ENCODE measurements at regions not wholly inside any gene's neighbourhood (a gene's known extent, or its start where the extent isn't known, plus 50 kb on each side); places are given as distances from the start of the nearest gene placed in this dataset.

- TF ChIP-seq POLR2A (IDR thresholded peaks at IDR 0.05) (no peak), CTCF (IDR thresholded peaks at IDR 0.05) (no peak)
- Histone ChIP-seq H3K36me3 (ENCODE audit: low read depth, missing control alignments) (no peaks in the 10 kb centered on the region), H3K27ac (no peak overlapping the region), H3K4me3 (no peak overlapping the region), H3K27me3 (no peaks in the 10 kb centered on the region), H3K9me3 (no peaks in the 10 kb centered on the region), H3K4me1 (no peaks in the 10 kb centered on the region)
- DNase-seq = no peak
- intact Hi-C loops (cut with DNase I; ENCODE audit: low total_unique reads) = no loop called here
- 30 to 38% methylated on average over 15 of the region's 15 CpGs for WGBS, 2 donors
Observed at GRCh38 chr4:24103434-24104157, 213.7 kb upstream of the PPARGC1A start.

- no peak for DNase-seq
Observed at GRCh38 chr4:24102621-24103020, 212.8 kb upstream of the PPARGC1A start.

GRCh38 chr4:24096603-24097002 lies 206.8 kb upstream of the PPARGC1A start:
- no peak overlapping the region for H3K27ac ChIP-seq
- no peaks in the 10 kb centered on the region for H3K4me1 ChIP-seq
- WGBS, 2 donors = 90 to 94% methylated on average over 2 of the region's 2 CpGs
- DNase-seq = no peak
- H3K4me3 ChIP-seq = no peak overlapping the region
- TF ChIP-seq POLR2A (IDR thresholded peaks at IDR 0.05) (no peak), CTCF (IDR thresholded peaks at IDR 0.05) (no peak)
- H3K9me3 ChIP-seq = no peaks in the 10 kb centered on the region
- intact Hi-C loops (cut with DNase I; ENCODE audit: low total_unique reads) = no loop called here
- no peaks in the 10 kb centered on the region for H3K36me3 ChIP-seq (ENCODE audit: low read depth, missing control alignments)
- no peaks in the 10 kb centered on the region for H3K27me3 ChIP-seq

More at GRCh38 chr4:24102621-24103020, 212.8 kb upstream of the PPARGC1A start:
- no peak overlapping the region for H3K4me3 ChIP-seq
- TF ChIP-seq CTCF (IDR thresholded peaks at IDR 0.05) (no peak), POLR2A (IDR thresholded peaks at IDR 0.05) (no peak)
- no peaks in the 10 kb centered on the region for H3K9me3 ChIP-seq
- no peaks in the 10 kb centered on the region for H3K27me3 ChIP-seq
- H3K4me1 ChIP-seq = no peaks in the 10 kb centered on the region
- intact Hi-C loops (cut with DNase I; ENCODE audit: low total_unique reads) = no loop called here
- 78 to 83% methylated on average over 4 of the region's 4 CpGs for WGBS, 2 donors
- no peaks in the 10 kb centered on the region for H3K36me3 ChIP-seq (ENCODE audit: low read depth, missing control alignments)
- H3K27ac ChIP-seq = no peak overlapping the region

- Histone ChIP-seq H3K27me3 (no peaks in the 10 kb centered on the region), H3K4me3 (no peak overlapping the region), H3K4me1 (no peaks in the 10 kb centered on the region), H3K36me3 (ENCODE audit: low read depth, missing control alignments) (no peaks in the 10 kb centered on the region), H3K9me3 (no peaks in the 10 kb centered on the region), H3K27ac (no peak overlapping the region)
- no peak for DNase-seq
- intact Hi-C loops (cut with DNase I; ENCODE audit: low total_unique reads) = no loop called here
- TF ChIP-seq POLR2A (IDR thresholded peaks at IDR 0.05) = no peak
- no peak for TF ChIP-seq CTCF (IDR thresholded peaks at IDR 0.05)
- 59 to 64% methylated on average over 2 of the region's 2 CpGs for WGBS, 2 donors
Observed at GRCh38 chr4:24094726-24095125, 204.9 kb upstream of the PPARGC1A start.

- H3K4me3 ChIP-seq = no peak overlapping the region
- 91 to 93% methylated on average over 2 of the region's 2 CpGs for WGBS, 2 donors
- H3K9me3 ChIP-seq = no peaks in the 10 kb centered on the region
- intact Hi-C loops (cut with DNase I; ENCODE audit: low total_unique reads) = no loop called here
- no peak for DNase-seq
- H3K36me3 ChIP-seq (ENCODE audit: low read depth, missing control alignments) = no peaks in the 10 kb centered on the region
- H3K27ac ChIP-seq = no peak overlapping the region
- TF ChIP-seq POLR2A (IDR thresholded peaks at IDR 0.05) (no peak), CTCF (IDR thresholded peaks at IDR 0.05) (no peak)
- H3K4me1 ChIP-seq = no peaks in the 10 kb centered on the region
- no peaks in the 10 kb centered on the region for H3K27me3 ChIP-seq
Observed at GRCh38 chr4:24093446-24093845, 203.6 kb upstream of the PPARGC1A start.
